ENCODE measurements at regions not wholly inside any gene's neighbourhood (a gene's known extent, or its start where the extent isn't known, plus 50 kb on each side); places are given as distances from the start of the nearest gene placed in this dataset.

- Histone ChIP-seq H3K9me3 (no peaks in the 10 kb centered on the region), H3K4me1 (ENCODE audit: control insufficient read depth in 1 of 2, low read depth in 2 of 2) (no peaks in the 10 kb centered on the region), H3K27me3 (replicated peaks; ENCODE audit: insufficient read depth) (no peaks in the 10 kb centered on the region), H3K4me3 (no peak overlapping the region), H3K36me3 (no peaks in the 10 kb centered on the region), H3K27ac (no peak overlapping the region)
- no peak for ATAC-seq (ENCODE audit: insufficient number of reproducible peaks, low FRiP score, low read depth)
- DNase-seq (ENCODE audit: low spot score): no peak
- no peak for TF ChIP-seq CTCF (IDR thresholded peaks at IDR 0.05)
Measured at GRCh38 chr11:41954034-41954433, 494.6 kb upstream of the LRRC4C start.

GRCh38 chr11:41955066-41955465 is 495.6 kb upstream of the LRRC4C start:
- no peak for TF ChIP-seq CTCF (IDR thresholded peaks at IDR 0.05)
- Histone ChIP-seq H3K27me3 (replicated peaks; ENCODE audit: insufficient read depth) (no peaks in the 10 kb centered on the region), H3K9me3 (no peaks in the 10 kb centered on the region), H3K4me1 (ENCODE audit: control insufficient read depth in 1 of 2, low read depth in 2 of 2) (no peaks in the 10 kb centered on the region), H3K36me3 (no peaks in the 10 kb centered on the region), H3K27ac (no peak overlapping the region), H3K4me3 (no peak overlapping the region)
- ATAC-seq (ENCODE audit: insufficient number of reproducible peaks, low FRiP score, low read depth) (no peak), DNase-seq (ENCODE audit: low spot score) (no peak)

- DNase-seq (ENCODE audit: low spot score) (no peak), ATAC-seq (ENCODE audit: insufficient number of reproducible peaks, low FRiP score, low read depth) (no peak)
- Histone ChIP-seq H3K4me1 (ENCODE audit: control insufficient read depth in 1 of 2, low read depth in 2 of 2) (no peaks in the 10 kb centered on the region), H3K36me3 (no peaks in the 10 kb centered on the region), H3K27me3 (replicated peaks; ENCODE audit: insufficient read depth) (no peaks in the 10 kb centered on the region), H3K27ac (no peak overlapping the region), H3K4me3 (no peak overlapping the region), H3K9me3 (no peaks in the 10 kb centered on the region)
- TF ChIP-seq CTCF (IDR thresholded peaks at IDR 0.05): no peak
Measured at GRCh38 chr11:41955635-41956400, 496.4 kb upstream of the LRRC4C start.

- DNase-seq (ENCODE audit: low spot score): no peak
- H3K27me3 ChIP-seq (replicated peaks; ENCODE audit: insufficient read depth): no peaks in the 10 kb centered on the region
- TF ChIP-seq CTCF (IDR thresholded peaks at IDR 0.05): no peak
- no peak overlapping the region for H3K27ac ChIP-seq
- no peaks in the 10 kb centered on the region for H3K36me3 ChIP-seq
- no peak overlapping the region for H3K4me3 ChIP-seq
- no peaks in the 10 kb centered on the region for H3K9me3 ChIP-seq
- ATAC-seq (ENCODE audit: insufficient number of reproducible peaks, low FRiP score, low read depth): no peak
- no peaks in the 10 kb centered on the region for H3K4me1 ChIP-seq (ENCODE audit: control insufficient read depth in 1 of 2, low read depth in 2 of 2)
Measured at GRCh38 chr11:41963406-41963805, 504.0 kb upstream of the LRRC4C start.

- Histone ChIP-seq H3K27ac (no peak overlapping the region), H3K9me3 (no peaks in the 10 kb centered on the region), H3K4me1 (ENCODE audit: control insufficient read depth in 1 of 2, low read depth in 2 of 2) (no peaks in the 10 kb centered on the region), H3K36me3 (no peaks in the 10 kb centered on the region), H3K4me3 (no peak overlapping the region), H3K27me3 (replicated peaks; ENCODE audit: insufficient read depth) (no peaks in the 10 kb centered on the region)
- no peak for ATAC-seq (ENCODE audit: insufficient number of reproducible peaks, low FRiP score, low read depth)
- DNase-seq (ENCODE audit: low spot score): no peak
- TF ChIP-seq CTCF (IDR thresholded peaks at IDR 0.05): no peak
Measured at GRCh38 chr11:41970681-41971080, 511.2 kb upstream of the LRRC4C start.
